Bronchial epithelial cell (primary cell): ENCODE measurements at regions not wholly inside any gene's neighbourhood (a gene's known extent, or its start where the extent isn't known, plus 50 kb on each side); places are given as distances from the start of the nearest gene placed in this dataset.
"Not testable (repeated sequence)": the region's sequence is repeated elsewhere in the genome, so short reads cannot be mapped to it uniquely, and the experiment has no call there.

ENCODE experiments used
- DNase-seq: peaks from one replicate; pipeline ENCODE4 v3.0.0-alpha.2; 2010; ENCODE audit warnings: low read depth
- FAIRE-seq: peaks from 2 replicates; lab custom pipeline; 2011; peaks lifted over from hg19 to GRCh38; lab: Jason Lieb, UNC
- H3K27me3 ChIP-seq: 2 replicates; pipeline ENCODE4 v1.5.1; 2011; ENCODE audit warnings: low read length; ENCODE audit not compliant: control insufficient read depth, insufficient read depth
- H3K36me3 ChIP-seq: 2 replicates; pipeline ENCODE4 v1.5.1; 2011; ENCODE audit warnings: low read length; ENCODE audit not compliant: control insufficient read depth, insufficient read depth
- H3K4me3 ChIP-seq: 2 replicates; pipeline ENCODE4 v1.5.1; 2011; ENCODE audit warnings: mild to moderate bottlenecking, low read depth, low read length, control low read depth
- CTCF ChIP-seq: IDR thresholded peaks from 2 replicates; pipeline ENCODE4 v1.5.1; 2011; ENCODE audit warnings: mild to moderate bottlenecking, moderate library complexity, low read length, control low read depth, inconsistent platforms; ENCODE audit not compliant: insufficient read depth, severe bottlenecking

DNA sequence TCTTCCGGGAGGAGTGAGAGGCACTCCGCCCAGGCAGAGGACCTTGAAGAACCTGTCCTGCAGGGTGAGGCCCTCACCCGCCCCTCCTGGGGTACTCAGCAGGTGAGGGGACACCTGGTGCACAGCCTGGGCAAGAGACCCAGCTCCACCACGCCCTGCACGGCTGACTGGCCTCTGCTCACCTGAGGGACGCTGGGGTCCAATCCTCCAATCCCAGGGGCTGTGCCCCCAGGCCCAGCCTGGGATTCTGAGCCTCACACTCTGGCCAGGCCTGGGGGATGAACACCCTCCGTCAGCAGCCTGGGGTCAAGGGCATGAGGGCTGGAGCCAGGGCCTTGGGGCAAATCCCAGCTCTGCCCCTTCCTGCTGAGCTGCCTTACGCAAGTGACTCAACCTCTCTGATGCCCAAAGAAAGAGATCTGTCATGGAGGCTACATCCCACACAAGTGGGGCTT, 149.9 kb upstream of the PTPN1 start:
- Histone ChIP-seq H3K27me3 (no peaks in the 10 kb centered on the region), H3K4me3 (no peak overlapping the region), H3K36me3 (no peaks in the 10 kb centered on the region)
- no peak for TF ChIP-seq CTCF
- no peak for FAIRE-seq
- no peak for DNase-seq

DNA sequence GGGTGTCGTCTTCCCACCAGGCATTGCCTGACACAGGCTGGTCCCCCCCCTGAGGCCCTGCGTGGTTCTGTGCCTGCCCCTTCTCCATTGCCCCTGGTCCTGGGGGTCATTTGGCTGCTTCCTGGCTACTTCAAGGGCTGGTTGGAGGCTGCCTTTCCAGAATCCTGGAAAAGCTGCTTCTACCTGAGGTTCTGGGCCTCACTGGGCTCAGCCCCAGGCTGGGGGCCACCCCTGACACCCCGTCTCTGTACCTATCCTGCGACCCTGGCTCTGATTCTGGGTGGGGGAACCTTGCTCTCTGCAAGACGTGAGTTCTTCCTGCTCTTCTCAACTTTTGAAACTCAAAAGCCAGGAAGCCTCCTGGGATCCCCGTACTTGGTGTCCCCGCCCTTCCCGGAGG, 149.3 kb upstream of the PTPN1 start:
- Histone ChIP-seq H3K4me3 (no peak overlapping the region), H3K36me3 (no peaks in the 10 kb centered on the region), H3K27me3 (no peaks in the 10 kb centered on the region)
- no peak for DNase-seq
- no peak for FAIRE-seq
- TF ChIP-seq CTCF, result no peak

- not testable (repeated sequence) for DNase-seq, H3K4me3 ChIP-seq, FAIRE-seq, H3K36me3 ChIP-seq, H3K27me3 ChIP-seq
Measured at GRCh38 chr20:50362177-50362576, 148.0 kb upstream of the PTPN1 start.

- DNase-seq (no peak), FAIRE-seq (no peak)
- H3K27me3 ChIP-seq, result no peaks in the 10 kb centered on the region
- TF ChIP-seq CTCF, result no peak
- no peaks in the 10 kb centered on the region for H3K36me3 ChIP-seq
- no peak overlapping the region for H3K4me3 ChIP-seq
Measured at GRCh38 chr20:50363027-50363426, 147.2 kb upstream of the PTPN1 start.

- Histone ChIP-seq H3K36me3 (no peaks in the 10 kb centered on the region), H3K4me3 (no peak overlapping the region), H3K27me3 (no peaks in the 10 kb centered on the region)
- FAIRE-seq, result no peak
- no peak for TF ChIP-seq CTCF
- no peak for DNase-seq
Measured at GRCh38 chr20:50363479-50363878, 146.7 kb upstream of the PTPN1 start.

DNA sequence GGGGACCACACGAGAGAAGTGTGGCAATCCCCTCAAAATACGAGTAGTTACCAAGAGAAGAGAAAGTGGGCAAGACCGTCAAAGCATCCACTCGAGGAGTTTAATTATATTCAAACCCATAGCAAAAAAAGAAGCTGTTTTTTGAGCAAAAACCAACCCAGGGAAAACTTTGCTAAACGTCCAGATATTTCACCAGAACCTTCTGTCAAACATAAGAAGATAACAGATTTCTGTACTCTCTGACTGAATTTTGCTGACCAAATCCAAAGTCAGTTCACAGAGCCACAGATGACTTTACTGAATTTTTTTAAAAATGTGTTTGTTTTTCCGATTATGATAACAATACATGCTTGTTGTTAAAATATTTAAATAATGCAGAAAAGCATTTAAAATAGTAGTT, 145.6 kb upstream of the PTPN1 start:
- Histone ChIP-seq H3K4me3 (no peak overlapping the region), H3K36me3 (no peaks in the 10 kb centered on the region), H3K27me3 (no peaks in the 10 kb centered on the region)
- TF ChIP-seq CTCF, result no peak
- FAIRE-seq (no peak), DNase-seq (no peak)
